ENCODE measurements at regions not wholly inside any gene's neighbourhood (a gene's known extent, or its start where the extent isn't known, plus 50 kb on each side); places are given as distances from the start of the nearest gene placed in this dataset.

- H3K9me3 ChIP-seq (ENCODE audit: control insufficient read depth, insufficient read depth, low read depth, low read length), result no peaks in the 10 kb centered on the region
- intact Hi-C loops (cut with micrococcal nuclease; ENCODE audit: unreplicated experiment) (no loop called here), in situ Hi-C loops (cut with HindIII; ENCODE audit: low pct_unique_long_range_greater_than_20kb, low sequenced_read_pairs) (no loop called here)
- H3K4me1 ChIP-seq (ENCODE audit: control insufficient read depth, insufficient read depth, low read length), result no peaks in the 10 kb centered on the region
- no peak overlapping the region for H3K27ac ChIP-seq (ENCODE audit: low read length)
- H3K27me3 ChIP-seq (ENCODE audit: control insufficient read depth, insufficient read depth, low read length), result no peaks in the 10 kb centered on the region
- CTCF ChIA-PET, result no interaction called here
- POLR2A ChIA-PET, result no interaction called here
- DNase-seq (ENCODE audit: low read depth, low spot score), result no peak
- ATAC-seq, result no peak
- BruUV-seq (replicated peaks), result no TSS peak
- no peak for TF ChIP-seq SIN3A (IDR thresholded peaks at IDR 0.05; ENCODE audit: borderline replicate concordance, insufficient read depth, low read depth, low read length)
- TF ChIP-seq CTCF (IDR thresholded peaks at IDR 0.05), result no peak
- no peak for TF ChIP-seq TCF7L2 (IDR thresholded peaks at IDR 0.05; ENCODE audit: low read depth, low read length)
- no peak for TF ChIP-seq REST (IDR thresholded peaks at IDR 0.05; ENCODE audit: insufficient read depth in 1 of 2, low read depth in 2 of 2, low read length in 1 of 2)
- TF ChIP-seq POLR2AphosphoS5 (IDR thresholded peaks at IDR 0.05; ENCODE audit: low read depth, low read length), result no peak
- no peaks in the 10 kb centered on the region for H3K36me3 ChIP-seq (ENCODE audit: control insufficient read depth, insufficient read depth, low read length)
- no peak overlapping the region for H3K4me3 ChIP-seq (ENCODE audit: low read depth in 2 of 2, low read length in 2 of 2)
Observed at GRCh38 chr5:113806904-113807303, 293.4 kb downstream of the YTHDC2 start.

GRCh38 chr5:113807427-113807991 is 294.0 kb downstream of the YTHDC2 start:
- Histone ChIP-seq H3K4me3 (ENCODE audit: low read depth in 2 of 2, low read length in 2 of 2) (no peak overlapping the region), H3K27ac (ENCODE audit: low read length) (no peak overlapping the region), H3K36me3 (ENCODE audit: control insufficient read depth, insufficient read depth, low read length) (no peaks in the 10 kb centered on the region), H3K4me1 (ENCODE audit: control insufficient read depth, insufficient read depth, low read length) (no peaks in the 10 kb centered on the region), H3K27me3 (ENCODE audit: control insufficient read depth, insufficient read depth, low read length) (no peaks in the 10 kb centered on the region), H3K9me3 (ENCODE audit: control insufficient read depth, insufficient read depth, low read depth, low read length) (no peaks in the 10 kb centered on the region)
- TF ChIP-seq SIN3A (IDR thresholded peaks at IDR 0.05; ENCODE audit: borderline replicate concordance, insufficient read depth, low read depth, low read length), result no peak
- TF ChIP-seq TCF7L2 (IDR thresholded peaks at IDR 0.05; ENCODE audit: low read depth, low read length), result no peak
- TF ChIP-seq REST (IDR thresholded peaks at IDR 0.05; ENCODE audit: insufficient read depth in 1 of 2, low read depth in 2 of 2, low read length in 1 of 2), result no peak
- TF ChIP-seq POLR2AphosphoS5 (IDR thresholded peaks at IDR 0.05; ENCODE audit: low read depth, low read length), result no peak
- TF ChIP-seq CTCF (IDR thresholded peaks at IDR 0.05), result no peak
- DNase-seq (ENCODE audit: low read depth, low spot score), result no peak
- POLR2A ChIA-PET, result no interaction called here
- BruUV-seq (replicated peaks), result no TSS peak
- no peak for ATAC-seq
- intact Hi-C loops (cut with micrococcal nuclease; ENCODE audit: unreplicated experiment), result no loop called here
- CTCF ChIA-PET, result no interaction called here
- in situ Hi-C loops (cut with HindIII; ENCODE audit: low pct_unique_long_range_greater_than_20kb, low sequenced_read_pairs), result no loop called here

Measured in Panc1 (cell line).